HuH-7 (cell line): ENCODE measurements at regions not wholly inside any gene's neighbourhood (a gene's known extent, or its start where the extent isn't known, plus 50 kb on each side); places are given as distances from the start of the nearest gene placed in this dataset.
"Not testable (repeated sequence)": the region's sequence is repeated elsewhere in the genome, so short reads cannot be mapped to it uniquely, and the experiment has no call there.

Experiments
- DNase-seq: peaks from one replicate; pipeline ENCODE4 v3.0.0; 2011; ENCODE audit warnings: low spot score

DNA sequence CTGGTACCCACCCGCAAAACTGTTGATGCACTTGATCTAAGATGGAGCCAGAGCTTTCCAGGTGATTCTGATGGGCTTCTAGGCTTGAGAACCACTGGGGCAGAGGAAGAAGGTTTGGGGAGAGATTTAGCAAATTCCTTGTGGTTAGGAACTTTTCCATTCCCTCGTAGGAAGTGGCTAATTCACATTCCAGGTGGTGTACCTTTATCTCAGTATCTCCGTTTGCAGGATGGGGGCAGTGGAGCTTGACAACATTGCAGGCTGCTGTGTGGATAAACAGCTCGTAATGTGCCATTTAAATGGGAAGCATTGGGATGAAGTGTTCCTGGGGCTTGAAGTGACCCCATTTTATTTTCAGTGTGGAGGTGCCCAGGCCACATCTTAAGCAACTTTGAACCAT, 172.9 kb upstream of the IL12B start:
- DNase-seq: no peak

DNA sequence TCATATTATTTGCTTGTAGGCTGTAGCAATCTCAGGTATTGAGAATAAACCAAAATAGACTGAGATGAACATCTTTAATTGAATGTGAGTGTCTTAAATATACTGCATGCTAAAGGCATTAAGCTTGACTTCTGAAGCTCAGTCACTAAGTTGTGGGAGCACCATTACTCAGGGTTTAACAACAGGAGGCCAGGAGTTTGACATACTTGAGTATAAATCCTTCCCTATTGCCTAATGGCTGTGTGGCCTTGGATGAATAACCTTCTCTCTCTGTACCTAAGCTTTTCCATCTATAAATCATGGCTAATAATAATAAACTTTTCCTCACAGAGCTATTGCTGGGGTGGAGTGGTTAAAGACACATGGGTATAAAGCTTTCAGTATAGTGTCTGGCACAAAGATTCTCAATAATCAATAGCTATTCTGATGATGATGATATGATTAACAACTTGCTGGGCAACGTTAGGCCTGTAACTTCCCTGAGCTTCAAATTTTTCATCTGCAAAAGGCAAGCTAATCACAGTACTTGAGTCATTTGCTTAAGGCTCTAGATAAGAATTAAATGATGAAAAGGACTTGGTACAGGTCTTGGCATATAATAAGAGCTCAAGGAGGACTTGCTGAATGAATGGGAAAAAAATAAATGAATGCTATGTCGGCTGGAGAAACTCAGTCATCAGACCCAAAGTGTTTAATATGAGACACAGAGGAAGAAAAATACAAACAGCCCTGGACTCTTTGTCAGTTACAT, 174.0 kb upstream of the IL12B start:
- no peak for DNase-seq

DNA sequence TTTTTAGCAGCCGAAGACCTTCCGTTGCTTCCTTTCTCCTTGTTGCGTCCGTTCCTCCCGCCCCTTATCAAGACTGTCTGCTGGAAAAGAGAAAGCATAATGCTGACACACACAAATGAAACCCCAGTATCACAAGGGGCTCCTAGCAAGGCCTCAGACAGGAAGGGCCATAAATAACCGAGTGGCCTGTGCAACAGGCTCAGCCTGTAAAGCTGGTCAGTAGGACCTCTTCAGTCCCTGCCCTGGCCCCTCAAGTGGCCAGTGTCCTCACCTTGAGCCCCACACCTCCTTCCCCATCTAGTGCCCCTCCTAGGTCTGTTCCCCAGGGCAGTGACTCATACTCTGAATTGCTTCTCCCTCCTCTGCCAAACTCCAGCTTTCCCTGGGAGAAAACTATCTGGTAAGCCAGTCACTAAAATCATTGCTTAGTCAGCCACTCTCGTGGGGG, 174.6 kb upstream of the IL12B start:
- DNase-seq: no peak

DNA sequence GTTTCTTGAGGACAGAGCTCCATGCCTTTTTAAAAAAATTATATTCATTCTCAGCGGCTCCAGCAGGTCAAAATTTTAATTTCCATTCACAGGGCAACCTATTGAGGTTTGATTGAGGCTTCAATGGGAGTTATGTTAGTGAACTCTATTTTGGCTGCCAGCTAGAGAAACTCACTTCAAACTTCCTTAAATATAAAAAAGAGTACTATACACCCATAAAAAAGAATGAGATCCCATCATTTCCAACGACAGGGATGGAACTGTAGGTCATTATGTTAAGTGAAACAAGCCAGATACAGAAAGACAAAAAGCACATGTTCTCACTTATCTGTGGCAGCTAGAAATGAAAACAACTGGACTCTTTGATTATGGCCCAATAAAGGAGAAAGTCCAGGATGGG, 176.8 kb upstream of the IL12B start:
- DNase-seq: no peak

DNA sequence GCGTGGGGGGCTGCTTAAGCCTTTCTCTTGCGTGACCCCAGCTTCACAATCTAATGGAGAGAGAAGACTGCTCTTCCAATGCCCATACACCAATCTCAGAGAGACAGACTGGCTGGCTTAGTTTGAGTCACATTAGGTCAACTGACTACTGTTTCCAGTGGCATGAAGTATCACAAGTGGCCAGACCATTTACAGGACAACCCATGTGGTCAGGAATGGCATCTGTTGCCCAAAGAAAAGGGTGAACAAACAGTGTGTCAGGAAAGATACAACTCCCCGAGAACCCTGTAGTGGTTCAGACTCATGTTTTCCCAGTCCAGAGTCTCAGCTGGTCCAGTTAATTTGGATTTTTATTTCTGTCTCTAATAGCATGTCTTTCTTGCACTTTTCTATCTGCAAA, 177.4 kb upstream of the IL12B start:
- DNase-seq: no peak

DNA sequence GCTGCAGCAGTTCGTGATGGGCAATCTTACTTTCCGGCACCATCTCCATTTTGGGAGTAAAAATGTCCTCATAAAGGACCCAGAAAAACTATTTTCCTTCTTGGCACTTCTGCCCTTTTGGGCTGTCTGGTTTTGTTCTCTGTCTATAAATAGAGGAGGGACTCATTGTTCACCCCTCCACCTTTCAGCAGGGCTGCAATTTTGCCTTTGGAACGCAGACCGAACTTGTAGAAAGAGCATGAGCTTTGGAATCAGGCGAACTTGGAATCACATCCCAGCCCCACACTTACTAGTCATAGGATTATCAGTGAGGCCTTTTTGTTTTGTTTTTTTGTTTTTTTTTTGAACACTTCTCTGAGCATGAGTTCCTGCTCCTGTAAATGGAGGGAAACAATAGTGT, 178.1 kb upstream of the IL12B start:
- no peak for DNase-seq

DNA sequence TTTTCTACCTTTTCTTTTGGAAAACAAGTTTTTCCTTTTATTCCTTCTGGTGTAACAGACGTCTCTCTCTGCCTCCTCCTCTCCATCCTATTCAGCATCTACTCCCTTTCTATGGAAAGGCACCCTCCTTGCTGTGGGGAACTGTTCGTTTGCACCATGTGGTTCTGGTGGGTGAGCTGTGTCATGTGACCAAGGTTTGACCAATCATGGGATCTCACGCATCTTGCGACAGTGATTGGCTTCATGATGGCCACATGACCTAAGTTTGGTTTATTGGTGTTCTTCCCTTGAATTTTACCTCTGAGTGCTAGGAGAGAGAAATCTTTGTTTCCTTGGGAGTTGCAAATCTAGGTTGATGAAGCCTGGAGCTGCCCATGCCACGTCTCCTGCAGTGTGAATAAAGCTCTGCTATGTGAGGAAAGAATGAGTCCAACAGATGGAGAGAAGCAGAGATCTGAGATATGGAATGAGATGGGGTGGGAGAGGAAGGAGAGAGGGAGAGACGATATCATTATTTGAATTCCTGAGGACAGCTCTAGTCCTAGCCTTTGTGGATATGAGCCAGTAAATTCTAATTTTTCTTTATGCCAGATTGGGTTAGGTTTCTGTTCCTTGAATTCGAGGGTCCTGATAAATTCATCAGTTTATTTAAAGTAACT, 178.8 kb upstream of the IL12B start:
- no peak for DNase-seq

DNA sequence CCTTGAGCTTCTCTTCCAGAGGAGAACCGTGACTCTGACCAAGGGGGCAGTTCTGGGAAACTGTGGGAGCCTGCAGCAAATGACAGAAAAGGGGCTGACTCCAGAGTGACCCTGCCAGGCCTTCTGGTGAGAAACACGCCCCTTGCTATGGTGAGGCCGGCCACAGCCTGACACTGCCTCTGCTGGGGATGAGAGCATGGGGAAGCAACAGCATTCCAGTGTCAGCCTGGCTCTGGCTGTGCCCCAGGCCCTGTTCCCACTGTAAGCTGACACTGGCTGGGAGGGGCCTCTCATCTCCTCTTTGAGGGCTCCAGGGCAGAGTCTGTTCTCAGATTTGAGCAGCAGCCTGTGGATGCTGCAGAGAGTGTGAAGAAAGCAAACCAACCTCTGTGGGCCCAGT, 180.0 kb upstream of the IL12B start:
- DNase-seq: no peak

DNA sequence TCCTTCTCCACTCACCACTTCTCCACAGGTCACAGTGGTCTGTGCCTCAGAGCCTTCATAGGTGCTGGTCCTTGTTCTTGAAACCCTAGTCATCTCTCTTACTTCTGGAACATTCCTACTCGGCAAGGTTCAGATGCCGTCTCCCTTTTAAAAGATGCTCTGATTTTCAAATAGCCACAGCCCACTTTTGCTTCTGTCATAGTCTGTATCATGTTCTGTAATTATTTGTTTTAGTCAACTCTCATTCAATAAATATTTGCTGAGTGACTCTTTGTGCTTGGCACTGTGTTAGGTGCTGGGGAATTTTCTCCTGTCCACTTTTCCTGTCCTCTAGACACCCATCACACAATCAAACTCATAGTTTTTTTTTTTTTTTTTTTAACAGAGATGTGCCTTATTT, 181.3 kb upstream of the IL12B start:
- DNase-seq: no peak

DNA sequence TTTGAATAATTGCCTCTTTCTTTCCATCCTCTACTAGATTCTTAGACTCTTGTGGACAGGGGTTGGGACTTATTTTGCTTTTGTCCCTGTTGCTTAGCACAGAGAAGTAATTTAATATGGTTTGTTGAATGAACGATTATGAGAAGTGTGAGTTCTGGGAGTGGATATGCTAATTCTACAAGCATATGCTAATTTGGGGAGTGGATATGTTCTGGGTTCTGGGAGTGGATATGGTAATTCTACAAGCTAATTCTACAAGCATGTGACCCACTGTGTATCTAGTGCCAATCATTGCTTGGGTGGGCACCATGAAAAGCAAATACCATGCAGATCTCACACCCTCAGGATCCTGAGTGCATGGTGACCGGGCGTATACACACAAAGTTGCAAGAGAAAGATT, 181.8 kb upstream of the IL12B start:
- DNase-seq: no peak

DNA sequence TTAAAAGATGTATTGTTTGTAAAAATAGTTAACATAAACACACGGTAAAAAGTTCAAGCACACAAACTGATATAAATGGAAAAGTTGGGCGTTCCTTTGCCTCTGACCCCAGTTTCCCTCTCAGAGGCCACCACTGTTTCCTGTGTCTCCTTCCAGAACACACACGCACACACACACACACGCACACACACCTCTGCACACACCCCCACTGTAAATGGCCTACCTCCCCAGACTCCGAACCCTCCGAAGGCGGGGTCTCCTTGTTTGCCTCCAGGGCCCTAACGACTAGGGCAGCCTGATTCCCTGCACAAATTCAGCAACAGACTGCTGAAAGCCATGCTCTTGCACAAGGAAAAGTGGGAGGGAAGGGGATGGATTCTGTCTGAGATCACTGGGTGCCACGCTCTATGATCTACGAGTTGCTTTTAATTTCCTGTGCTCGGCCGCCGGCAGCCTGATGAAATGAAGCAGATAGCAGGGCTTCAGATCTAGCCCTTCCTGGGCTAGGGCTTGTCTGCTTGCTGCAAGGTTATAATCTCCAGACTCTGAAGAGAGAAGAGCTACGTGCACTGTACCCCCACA, 184.0 kb upstream of the IL12B start:
- no peak for DNase-seq

DNA sequence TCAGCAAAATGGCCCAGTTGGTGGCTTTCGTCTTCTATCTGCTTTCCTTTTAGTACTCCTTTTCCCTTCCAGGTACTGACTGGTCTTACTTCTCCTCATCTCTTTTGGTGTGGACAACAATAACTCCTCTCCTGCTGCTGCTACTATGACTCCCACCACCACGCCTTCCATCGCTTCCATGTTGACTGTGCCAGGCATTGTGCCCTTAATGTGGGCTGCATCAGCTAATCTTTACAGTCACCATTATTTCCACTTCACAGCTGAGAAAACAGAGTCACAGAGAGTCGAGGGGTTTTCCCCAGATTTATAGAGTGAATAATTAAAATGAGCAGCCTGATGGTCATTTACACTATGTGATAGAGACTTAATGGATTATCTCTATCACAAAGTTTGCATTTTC, 184.9 kb upstream of the IL12B start:
- DNase-seq: no peak

DNA sequence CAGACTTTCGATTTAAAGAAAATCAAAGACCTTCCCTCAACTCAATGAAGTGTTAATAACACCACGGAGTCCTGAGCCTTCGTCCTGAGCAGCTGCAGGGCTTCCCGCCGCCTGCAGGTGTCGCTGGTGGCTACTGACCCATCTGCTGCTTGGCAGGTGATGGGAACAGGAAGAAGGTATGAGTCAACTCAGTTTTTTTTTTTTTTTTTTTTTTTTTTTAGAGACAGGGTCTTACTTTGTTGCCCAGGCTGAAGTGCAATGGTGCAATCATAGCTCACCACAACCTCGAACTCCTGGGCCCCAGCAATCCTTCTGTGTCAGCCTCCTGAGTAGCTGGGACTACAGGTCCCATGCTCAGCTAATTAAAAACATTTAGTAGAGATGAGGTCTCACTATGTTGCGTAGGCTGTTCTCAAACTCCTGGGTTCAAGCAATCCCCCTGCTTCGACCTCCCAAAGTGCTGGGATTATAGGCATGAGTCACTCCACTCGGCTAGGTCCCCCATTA, 185.7 kb upstream of the IL12B start:
- DNase-seq: peak; percentile 39

DNA sequence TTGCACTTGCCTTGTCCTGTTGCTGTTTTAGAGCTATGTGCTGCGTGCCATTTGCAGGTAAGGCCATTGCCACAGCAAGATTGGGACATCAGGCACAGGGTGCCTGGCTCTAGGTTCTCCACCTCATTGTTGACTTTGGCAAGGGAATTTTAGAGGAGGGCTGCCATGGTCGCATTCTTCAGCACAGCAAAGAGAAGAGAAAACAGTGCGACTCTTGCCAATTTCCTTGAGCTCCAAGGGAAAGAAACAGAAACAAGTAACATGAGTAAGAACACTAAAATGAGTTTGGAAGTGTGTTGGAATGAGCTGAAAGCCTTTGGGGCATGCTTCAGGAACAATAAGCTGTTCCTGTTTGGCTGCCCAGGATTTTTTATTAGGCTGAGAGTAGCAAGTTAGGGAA, 188.1 kb upstream of the IL12B start:
- DNase-seq: no peak

DNA sequence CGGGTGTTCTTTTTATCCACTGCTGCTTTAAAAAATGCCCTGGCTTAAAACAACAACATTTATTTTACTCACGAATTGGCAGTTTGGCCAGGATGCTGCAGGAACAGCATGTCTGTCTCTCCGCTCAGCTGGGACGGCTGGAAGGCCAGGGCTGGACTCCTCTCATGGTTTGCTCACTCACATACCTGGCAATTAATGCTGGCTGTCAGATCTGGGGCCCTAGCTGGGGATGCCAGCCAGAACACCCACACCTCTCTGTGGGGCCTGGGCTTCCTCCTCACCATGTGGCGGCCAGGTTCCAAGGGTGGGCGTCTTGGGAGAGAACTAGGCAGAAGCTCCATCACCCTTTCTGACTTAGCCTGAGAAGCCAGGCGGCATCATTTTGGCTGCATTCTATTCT, 189.1 kb upstream of the IL12B start:
- DNase-seq: no peak

DNA sequence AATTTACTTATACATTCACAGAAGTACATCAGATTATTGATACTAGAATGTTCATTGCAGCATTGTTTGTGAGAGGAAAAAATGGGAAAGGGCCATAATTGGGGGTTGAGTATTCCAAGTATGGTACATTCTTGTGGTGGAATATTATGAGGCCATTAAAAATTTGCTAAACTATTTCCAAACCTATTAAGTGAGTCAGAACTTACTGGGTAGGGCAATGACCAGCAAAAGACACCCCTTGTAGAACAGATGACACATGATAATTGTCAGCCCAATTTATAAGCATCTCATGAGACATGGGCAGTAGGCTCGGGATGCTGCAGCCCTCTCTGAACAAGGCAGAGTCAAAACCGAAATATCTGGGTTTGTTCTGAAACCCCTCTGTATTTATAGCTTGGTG, 192.6 kb upstream of the IL12B start:
- no peak for DNase-seq

DNA sequence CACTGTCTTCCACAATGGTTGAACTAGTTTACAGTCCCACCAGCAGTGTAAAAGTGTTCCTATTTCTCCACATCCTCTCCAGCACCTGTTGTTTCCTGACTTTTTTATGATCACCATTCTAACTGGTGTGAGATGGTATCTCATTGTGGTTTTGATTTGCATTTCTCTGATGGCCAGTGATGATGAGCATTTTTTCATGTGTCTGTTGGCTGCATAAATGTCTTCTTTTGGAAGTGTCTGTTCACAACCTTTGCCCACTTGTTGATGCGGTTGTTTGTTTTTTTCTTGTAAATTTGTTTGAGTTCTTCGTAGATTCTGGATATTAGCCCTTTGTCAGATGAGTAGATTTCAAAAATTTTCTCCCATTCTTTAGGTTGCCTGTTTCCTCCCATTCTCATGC, 194.0 kb upstream of the IL12B start:
- DNase-seq: not testable (repeated sequence)

DNA sequence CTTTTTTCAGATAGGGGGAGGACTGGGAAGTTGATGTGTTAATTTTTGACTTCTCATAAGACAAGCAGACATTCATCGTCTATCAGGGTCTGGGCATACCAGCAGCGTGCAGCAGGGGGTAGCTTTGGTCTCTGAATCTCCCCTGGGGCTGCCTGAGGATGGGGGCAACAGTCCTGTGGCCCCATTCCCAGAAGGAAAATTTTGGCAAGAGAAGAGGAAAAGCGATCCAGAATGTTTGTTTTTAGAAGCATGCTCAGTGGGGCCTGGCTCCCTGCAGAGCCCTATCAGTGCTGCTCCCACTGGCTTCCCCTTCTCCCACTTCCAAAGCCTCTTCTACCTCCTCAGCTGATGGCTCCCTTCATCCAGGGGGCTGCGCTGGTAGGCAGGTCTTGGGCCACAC, 194.8 kb upstream of the IL12B start:
- no peak for DNase-seq

DNA sequence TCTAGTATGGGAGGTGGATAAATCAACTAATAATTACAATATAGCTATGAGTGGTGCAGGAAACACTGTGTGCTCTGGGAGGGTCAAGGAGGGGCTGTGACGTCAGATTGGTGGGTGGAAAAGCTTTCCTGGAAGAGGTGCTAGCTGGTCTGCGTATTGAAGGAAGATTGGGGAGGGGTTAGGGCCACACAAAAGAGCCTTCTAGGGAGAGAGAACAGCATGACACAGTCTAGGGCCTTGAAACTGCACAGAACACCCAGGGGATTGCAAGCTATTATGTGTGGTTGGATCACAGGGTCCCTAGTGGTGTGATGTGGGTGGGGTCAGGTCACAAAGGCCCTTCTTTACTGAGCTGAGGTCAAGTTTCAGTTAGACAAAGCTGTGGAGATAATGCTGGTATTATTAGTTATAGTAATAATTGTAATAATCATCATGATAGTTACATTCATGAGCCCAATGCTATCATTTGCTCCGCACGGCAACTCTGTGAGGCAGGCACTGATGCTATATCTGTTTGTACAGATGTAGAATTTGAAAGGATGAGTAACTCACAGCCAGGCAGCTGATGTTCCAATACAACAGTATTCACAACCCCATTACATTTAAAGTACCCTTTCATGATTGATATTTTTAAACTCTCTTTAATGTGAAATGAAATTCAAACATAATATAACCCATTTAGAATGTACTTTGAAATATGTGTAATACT, 197.4 kb upstream of the IL12B start:
- no peak for DNase-seq

DNA sequence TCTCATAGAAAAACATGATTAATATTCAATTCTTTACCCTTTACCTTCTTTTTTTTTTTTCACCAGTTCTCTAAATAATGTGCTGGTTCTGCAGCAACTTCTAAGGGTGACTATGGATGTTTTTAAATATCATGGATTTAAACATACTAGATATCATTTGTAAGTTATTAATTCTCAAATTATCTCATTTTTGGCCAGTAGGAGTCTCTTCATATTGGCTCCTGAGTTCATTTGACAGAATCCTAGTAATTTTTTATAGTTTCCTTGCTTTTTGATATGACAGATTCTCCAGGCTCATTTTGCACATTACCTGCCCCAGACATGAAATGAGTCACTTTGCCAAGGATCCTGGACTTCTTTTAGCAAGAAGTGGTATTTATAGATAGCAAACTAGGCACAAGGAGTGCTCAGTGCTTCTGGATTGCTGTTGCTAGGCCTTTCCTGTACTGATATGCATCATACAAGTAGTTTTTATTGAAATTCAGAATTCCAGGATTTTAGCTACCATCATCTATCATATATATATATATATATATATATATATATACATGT, 201.3 kb upstream of the IL12B start:
- DNase-seq: no peak

DNA sequence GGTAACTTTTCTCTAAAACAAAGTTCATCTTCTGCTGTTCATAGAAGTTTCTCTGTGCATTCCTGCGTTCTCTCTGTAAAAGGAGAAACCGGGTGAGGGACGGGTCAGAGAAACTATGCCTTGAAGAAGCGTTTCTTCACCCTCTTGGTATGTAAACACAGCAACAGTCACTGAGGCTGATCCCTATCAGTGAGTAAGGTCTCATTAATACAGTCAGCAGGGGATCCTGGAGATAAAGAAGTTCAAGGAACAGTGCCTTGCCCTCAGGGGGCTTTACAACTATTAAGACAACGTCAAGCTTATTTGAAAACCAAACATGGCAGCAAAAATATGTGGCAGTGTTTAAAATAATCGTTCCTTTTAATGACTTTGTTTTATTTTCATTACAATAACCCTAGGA, 202.9 kb upstream of the IL12B start:
- DNase-seq: no peak

DNA sequence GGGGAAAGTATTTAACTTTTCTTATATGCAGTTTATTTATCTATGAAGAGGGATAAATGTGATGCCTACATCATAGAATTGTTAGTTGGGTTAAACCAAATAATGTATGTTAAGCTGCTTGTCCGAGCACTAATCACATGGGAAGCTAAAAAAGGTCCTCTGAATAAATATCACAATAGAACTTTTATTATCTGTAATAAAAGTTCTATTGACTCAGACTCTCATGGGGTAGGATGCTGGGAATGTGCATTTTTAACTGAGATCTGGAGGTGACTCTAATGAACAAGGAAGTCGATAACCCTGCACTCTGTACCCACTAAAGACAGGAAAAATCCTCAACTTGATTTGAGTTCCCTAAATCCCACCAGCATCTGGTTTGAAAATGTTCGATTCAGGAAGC, 205.9 kb upstream of the IL12B start:
- DNase-seq: no peak

DNA sequence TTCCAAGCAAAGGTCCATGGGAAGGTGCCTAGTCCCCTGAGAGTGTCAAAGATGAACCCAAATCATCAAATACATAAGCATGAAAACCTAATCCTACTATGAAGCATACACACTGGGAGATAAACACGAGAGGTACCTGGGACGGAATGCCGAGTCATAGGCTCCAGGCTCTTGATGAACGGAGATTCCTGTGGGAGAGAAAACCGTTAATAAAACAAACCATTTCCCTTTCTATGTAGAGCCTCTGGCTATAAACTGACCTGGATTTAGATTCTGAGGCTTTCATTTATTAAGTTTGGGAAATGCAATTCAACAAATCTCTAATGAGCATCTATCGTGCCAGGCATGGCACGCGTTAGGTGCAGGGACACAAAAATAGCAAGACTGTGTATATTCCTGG, 206.4 kb upstream of the IL12B start:
- DNase-seq: no peak
